Kidney epithelial cell (primary cell): ENCODE measurements at regions not wholly inside any gene's neighbourhood (a gene's known extent, or its start where the extent isn't known, plus 50 kb on each side); places are given as distances from the start of the nearest gene placed in this dataset.

Experiments used
- DNase-seq: peaks from one replicate; pipeline ENCODE4 v3.0.0-alpha.2; 2010; ENCODE audit warnings: low read depth
- H3K27me3 ChIP-seq: 2 replicates; pipeline ENCODE4 v1.6.0; 2011; ENCODE audit warnings: low read length; ENCODE audit not compliant: control insufficient read depth, insufficient read depth
- H3K36me3 ChIP-seq: 2 replicates; pipeline ENCODE4 v1.5.1; 2011; ENCODE audit warnings: low read length; ENCODE audit not compliant: control insufficient read depth, insufficient read depth
- H3K4me3 ChIP-seq: 2 replicates; pipeline ENCODE4 v1.5.1; 2011; ENCODE audit warnings: low read depth, mild to moderate bottlenecking, control low read depth, low read length
- CTCF ChIP-seq: IDR thresholded peaks from 2 replicates; pipeline ENCODE4 v1.5.1; 2011; ENCODE audit warnings: mild to moderate bottlenecking, moderate library complexity, low read length, control low read depth, inconsistent platforms; ENCODE audit not compliant: insufficient read depth, poor library complexity, severe bottlenecking

DNA sequence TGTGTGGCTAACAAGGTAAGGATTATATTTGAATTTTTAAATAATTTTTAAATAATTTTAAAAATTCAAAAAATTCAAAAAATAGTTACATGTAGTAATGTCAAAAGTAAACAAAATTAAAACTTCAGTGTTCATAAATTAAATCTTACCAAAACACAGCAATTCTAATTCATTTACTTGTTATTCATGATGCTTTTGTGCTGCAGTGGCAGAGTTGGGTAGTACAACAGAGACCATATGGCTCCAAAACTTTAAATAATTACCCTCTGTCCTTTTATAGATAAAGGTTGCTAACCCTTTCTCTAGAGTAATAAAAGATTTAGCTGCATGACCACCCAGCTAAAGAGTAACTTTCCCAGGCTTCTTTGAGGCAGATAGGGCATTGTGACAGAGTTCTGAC, 1355.6 kb downstream of the FSTL5 start:
- no peak for TF ChIP-seq CTCF
- no peaks in the 10 kb centered on the region for H3K36me3 ChIP-seq
- DNase-seq = no peak
- no peak overlapping the region for H3K4me3 ChIP-seq
- H3K27me3 ChIP-seq = no peaks in the 10 kb centered on the region

DNA sequence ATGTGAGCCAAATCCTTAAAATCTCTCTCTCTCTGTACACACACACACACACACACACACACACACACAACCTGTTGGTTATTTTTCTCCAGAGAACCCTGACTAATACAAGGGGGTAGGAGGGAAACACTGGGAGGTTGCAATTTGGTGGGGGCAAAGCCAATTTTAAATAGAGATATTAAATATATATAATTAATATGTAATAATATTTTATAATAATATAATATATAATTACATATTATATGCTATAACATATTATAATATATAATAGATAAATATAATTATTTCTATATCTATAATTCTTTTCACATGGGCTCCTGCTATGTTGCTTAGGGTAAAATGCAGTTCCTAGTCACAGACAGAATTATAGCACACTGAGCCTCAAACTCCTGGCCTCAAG, 1354.2 kb downstream of the FSTL5 start:
- no peak overlapping the region for H3K4me3 ChIP-seq
- no peaks in the 10 kb centered on the region for H3K27me3 ChIP-seq
- no peak for DNase-seq
- H3K36me3 ChIP-seq = no peaks in the 10 kb centered on the region
- TF ChIP-seq CTCF = no peak

- no peak for TF ChIP-seq CTCF
- no peak overlapping the region for H3K4me3 ChIP-seq
- DNase-seq = no peak
- H3K27me3 ChIP-seq = no peaks in the 10 kb centered on the region
- H3K36me3 ChIP-seq = no peaks in the 10 kb centered on the region
Measured at GRCh38 chr4:160810424-160810823, 1353.4 kb downstream of the FSTL5 start.

DNA sequence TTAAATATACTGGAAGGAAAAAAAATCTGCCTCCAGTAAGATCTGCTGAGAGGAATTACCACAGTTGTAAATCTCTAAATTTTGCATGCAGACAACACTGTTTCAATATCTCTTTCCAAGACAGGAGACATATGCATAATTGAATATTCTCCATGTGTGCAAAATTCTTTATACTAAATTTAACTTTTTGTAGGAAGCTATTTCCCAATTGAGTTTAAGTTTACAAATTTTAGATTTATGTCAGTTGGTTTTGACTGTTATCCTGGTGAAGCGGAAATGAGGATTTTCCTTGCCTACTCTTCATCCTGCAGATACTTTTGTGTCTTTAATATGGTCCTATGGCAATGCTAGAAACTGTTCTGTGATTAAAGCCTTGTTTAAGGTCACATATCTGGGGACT, 1352.9 kb downstream of the FSTL5 start:
- H3K36me3 ChIP-seq = no peaks in the 10 kb centered on the region
- no peak overlapping the region for H3K4me3 ChIP-seq
- TF ChIP-seq CTCF = no peak
- no peaks in the 10 kb centered on the region for H3K27me3 ChIP-seq
- DNase-seq = no peak

DNA sequence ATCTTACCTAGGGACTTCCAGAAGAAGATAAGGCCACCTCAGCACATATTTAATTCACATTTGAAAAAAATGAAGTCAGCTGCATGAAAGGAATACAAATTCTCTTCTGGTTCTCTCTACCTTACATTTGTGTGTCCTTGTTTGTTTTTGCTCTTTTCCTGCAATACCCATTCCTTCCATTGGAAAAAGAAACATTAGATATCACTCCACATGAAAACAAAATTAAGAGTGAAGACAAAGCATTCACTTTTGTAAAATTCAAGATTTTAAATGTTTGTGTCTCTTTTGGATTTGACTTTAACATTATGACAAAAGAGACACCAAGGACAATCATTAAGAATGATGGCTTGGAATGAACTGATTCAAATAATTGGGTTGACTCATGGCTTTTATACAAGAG, 1351.8 kb downstream of the FSTL5 start:
- Histone ChIP-seq H3K4me3 (no peak overlapping the region), H3K27me3 (no peaks in the 10 kb centered on the region), H3K36me3 (no peaks in the 10 kb centered on the region)
- TF ChIP-seq CTCF = no peak
- DNase-seq = no peak

DNA sequence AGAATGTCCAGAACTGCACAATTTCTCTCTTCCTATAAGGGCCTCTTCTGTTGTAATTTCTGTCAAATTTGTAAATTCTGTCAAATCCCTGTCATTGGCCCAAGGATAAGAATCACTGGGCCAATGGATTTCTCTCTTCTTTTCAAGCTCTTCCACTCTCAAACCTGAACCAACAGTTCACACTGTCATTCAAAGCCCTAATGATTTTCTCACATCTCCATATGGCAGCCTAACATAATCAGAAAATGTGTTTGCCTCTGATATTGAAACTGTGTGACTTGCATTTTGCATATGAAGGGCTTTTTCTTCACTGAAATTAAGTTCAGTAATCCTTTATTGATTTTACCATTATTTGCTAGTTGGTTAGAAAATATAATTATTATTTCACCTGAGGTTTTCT, 1349.1 kb downstream of the FSTL5 start:
- DNase-seq = no peak
- Histone ChIP-seq H3K36me3 (no peaks in the 10 kb centered on the region), H3K4me3 (no peak overlapping the region), H3K27me3 (no peaks in the 10 kb centered on the region)
- TF ChIP-seq CTCF = no peak
